ENCODE measurements at regions not wholly inside any gene's neighbourhood (a gene's known extent, or its start where the extent isn't known, plus 50 kb on each side); places are given as distances from the start of the nearest gene placed in this dataset.
"Not testable (repeated sequence)": the region's sequence is repeated elsewhere in the genome, so short reads cannot be mapped to it uniquely, and the experiment has no call there.

GRCh38 chr4:120281581-120281980 is 214.9 kb upstream of the MAD2L1 start:
- no peak for DNase-seq (ENCODE audit: extremely low spot score)
- no peak overlapping the region for H3K4me3 ChIP-seq
- H3K9me3 ChIP-seq = no peaks in the 10 kb centered on the region
- intact Hi-C loops (cut with DNase I) = no loop called here
- no peaks in the 10 kb centered on the region for H3K4me1 ChIP-seq
- H3K36me3 ChIP-seq = no peaks in the 10 kb centered on the region
- no peaks in the 10 kb centered on the region for H3K27me3 ChIP-seq
- H3K27ac ChIP-seq (replicated peaks in 1 of 4) = no peak overlapping the region
- TF ChIP-seq CTCF (IDR thresholded peaks at IDR 0.05) = no peak

GRCh38 chr4:120277391-120277790 is 210.7 kb upstream of the MAD2L1 start:
- Histone ChIP-seq H3K27ac (replicated peaks in 1 of 4) (no peak overlapping the region), H3K4me3 (no peak overlapping the region), H3K36me3 (no peaks in the 10 kb centered on the region), H3K9me3 (no peaks in the 10 kb centered on the region), H3K27me3 (no peaks in the 10 kb centered on the region), H3K4me1 (no peaks in the 10 kb centered on the region)
- no peak for TF ChIP-seq EP300 (IDR thresholded peaks at IDR 0.05)
- no peak for TF ChIP-seq CTCF (IDR thresholded peaks at IDR 0.05)
- no peak for TF ChIP-seq POLR2A (IDR thresholded peaks at IDR 0.05; ENCODE audit: low read depth)
- TF ChIP-seq POLR2AphosphoS5 (IDR thresholded peaks at IDR 0.05) = no peak
- intact Hi-C loops (cut with DNase I) = no loop called here
- DNase-seq (ENCODE audit: extremely low spot score) = no peak

- Histone ChIP-seq H3K27ac (replicated peaks in 1 of 4) (no peak overlapping the region), H3K9me3 (no peaks in the 10 kb centered on the region), H3K4me1 (no peaks in the 10 kb centered on the region), H3K36me3 (no peaks in the 10 kb centered on the region), H3K27me3 (no peaks in the 10 kb centered on the region), H3K4me3 (no peak overlapping the region)
- DNase-seq (ENCODE audit: extremely low spot score) = no peak
- WGBS = 70% methylated on average over 5 of the region's 5 CpGs
- intact Hi-C loops (cut with DNase I) = no loop called here
- TF ChIP-seq POLR2AphosphoS5 (IDR thresholded peaks at IDR 0.05) (no peak), EP300 (IDR thresholded peaks at IDR 0.05) (no peak), POLR2A (IDR thresholded peaks at IDR 0.05; ENCODE audit: low read depth) (no peak), CTCF (IDR thresholded peaks at IDR 0.05) (no peak)
These were observed 200.0 kb upstream of the MAD2L1 start for GRCh38 chr4:120266602-120267001.

GRCh38 chr4:120263618-120264017 is 197.0 kb upstream of the MAD2L1 start:
- no peak for DNase-seq (ENCODE audit: extremely low spot score)
- intact Hi-C loops (cut with DNase I) = no loop called here
- Histone ChIP-seq H3K4me1 (no peaks in the 10 kb centered on the region), H3K4me3 (no peak overlapping the region), H3K9me3 (no peaks in the 10 kb centered on the region), H3K36me3 (no peaks in the 10 kb centered on the region), H3K27ac (replicated peaks in 1 of 4) (no peak overlapping the region), H3K27me3 (no peaks in the 10 kb centered on the region)
- no peak for TF ChIP-seq POLR2AphosphoS5 (IDR thresholded peaks at IDR 0.05)
- no peak for TF ChIP-seq POLR2A (IDR thresholded peaks at IDR 0.05; ENCODE audit: low read depth)
- no peak for TF ChIP-seq CTCF (IDR thresholded peaks at IDR 0.05)
- TF ChIP-seq EP300 (IDR thresholded peaks at IDR 0.05) = no peak
- WGBS = 70% methylated on average over 4 of the region's 4 CpGs

DNA sequence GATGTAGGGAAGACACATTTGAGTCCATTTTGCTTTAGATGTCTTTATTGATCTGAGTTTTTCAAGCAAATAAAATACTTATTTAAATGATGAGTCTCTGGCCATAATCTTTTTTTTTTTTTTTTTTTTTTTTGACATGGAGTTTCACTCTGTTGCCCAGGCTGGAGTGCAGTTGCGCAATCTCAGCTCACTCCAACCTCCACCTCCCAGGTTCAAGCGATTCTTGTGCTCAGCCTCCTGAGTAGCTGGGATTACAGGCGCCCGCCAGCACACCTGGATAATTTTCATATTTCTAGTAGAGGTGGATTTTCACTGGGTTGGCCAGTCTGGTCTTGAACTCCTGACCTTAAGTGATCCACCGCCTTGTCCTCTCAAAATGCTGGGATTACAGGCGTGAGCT is 194.5 kb upstream of the MAD2L1 start:
- H3K4me1 ChIP-seq = no peaks in the 10 kb centered on the region
- WGBS = 97% methylated on average over 6 of the region's 6 CpGs
- intact Hi-C loops (cut with DNase I) = no loop called here
- DNase-seq (ENCODE audit: extremely low spot score) = no peak
- no peak overlapping the region for H3K4me3 ChIP-seq
- no peaks in the 10 kb centered on the region for H3K36me3 ChIP-seq
- no peak overlapping the region for H3K27ac ChIP-seq (replicated peaks in 1 of 4)
- H3K9me3 ChIP-seq = no peaks in the 10 kb centered on the region
- TF ChIP-seq POLR2A (IDR thresholded peaks at IDR 0.05; ENCODE audit: low read depth) (no peak), EP300 (IDR thresholded peaks at IDR 0.05) (no peak), CTCF (IDR thresholded peaks at IDR 0.05) (no peak), POLR2AphosphoS5 (IDR thresholded peaks at IDR 0.05) (no peak)
- H3K27me3 ChIP-seq = no peaks in the 10 kb centered on the region

- H3K27me3 ChIP-seq; H3K9me3 ChIP-seq; H3K4me3 ChIP-seq; intact Hi-C loops (cut with DNase I); DNase-seq (ENCODE audit: extremely low spot score); H3K36me3 ChIP-seq; H3K4me1 ChIP-seq; H3K27ac ChIP-seq (replicated peaks in 1 of 4): not testable (repeated sequence)
- 96% methylated on average over 18 of the region's 28 CpGs for WGBS
These were observed 189.6 kb upstream of the MAD2L1 start for GRCh38 chr4:120256112-120256775.
